ENCODE measurements at regions not wholly inside any gene's neighbourhood (a gene's known extent, or its start where the extent isn't known, plus 50 kb on each side); places are given as distances from the start of the nearest gene placed in this dataset.

DNA sequence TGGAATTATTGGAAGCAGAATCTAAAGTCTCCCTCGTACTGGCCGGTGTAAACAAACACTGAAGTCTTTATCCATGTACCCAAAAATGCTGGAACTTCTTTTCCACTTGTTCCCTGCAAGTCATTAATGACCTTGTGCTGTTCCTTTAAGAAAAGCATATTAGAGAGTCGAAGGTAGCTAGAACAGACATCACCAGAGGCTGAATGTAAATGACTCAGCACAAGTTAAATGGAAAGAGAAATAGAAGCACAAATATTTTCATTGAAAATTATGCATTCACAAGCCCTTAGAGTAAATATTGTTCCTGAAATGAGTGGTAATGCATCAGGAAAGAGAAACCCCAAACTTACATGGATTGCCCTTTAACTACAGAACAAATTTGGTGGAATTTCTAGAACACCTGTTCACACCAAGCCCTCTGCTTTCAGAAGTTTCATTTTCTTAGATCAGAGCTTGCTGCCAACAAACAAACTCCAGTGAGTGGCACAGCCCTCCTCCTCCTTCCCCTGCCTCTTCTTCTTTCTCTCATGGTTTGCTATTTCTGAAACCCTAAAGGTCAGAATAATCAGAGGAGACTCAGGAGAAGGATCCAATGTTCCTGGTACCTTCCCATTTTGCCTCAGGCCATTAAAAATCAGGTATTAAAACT, 264.3 kb downstream of the TXNL1 start:
- no peak for DNase-seq

- DNase-seq: no peak
Measured at GRCh38 chr18:56373601-56374000, 264.8 kb downstream of the TXNL1 start.

- DNase-seq: no peak
Measured at GRCh38 chr18:56368066-56368465, 270.3 kb downstream of the TXNL1 start.

DNA sequence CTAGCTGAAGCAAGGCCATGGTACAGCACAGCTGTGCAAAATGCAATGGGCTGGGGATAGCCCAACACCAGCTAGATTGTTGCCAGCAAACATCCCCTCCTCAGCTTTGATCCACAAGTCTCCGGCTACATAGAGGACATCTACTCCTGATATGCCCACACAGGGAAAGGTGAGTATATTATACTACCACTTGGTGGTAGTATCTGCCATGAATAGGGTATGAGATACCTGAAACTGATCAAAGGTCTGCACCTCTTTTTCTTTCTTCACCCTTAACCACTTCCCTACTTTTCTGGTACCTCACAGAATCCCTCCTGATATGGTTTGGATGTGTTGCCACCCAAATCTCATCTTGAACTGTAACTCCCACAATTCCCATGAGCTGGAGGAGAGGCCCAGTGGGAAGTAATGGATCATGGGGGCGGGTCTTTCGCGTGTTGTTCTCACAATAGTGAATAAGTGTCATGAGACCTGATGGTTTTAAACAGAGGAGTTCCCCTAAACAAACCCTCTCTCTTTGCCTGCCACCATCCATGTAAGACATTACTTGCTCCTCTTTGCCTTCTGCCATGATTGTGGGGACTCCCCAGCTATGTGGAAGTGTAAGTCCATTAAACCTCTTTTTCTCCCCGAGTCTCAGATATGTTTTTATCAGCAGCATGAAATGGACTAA, 279.6 kb downstream of the TXNL1 start:
- no peak for DNase-seq

DNA sequence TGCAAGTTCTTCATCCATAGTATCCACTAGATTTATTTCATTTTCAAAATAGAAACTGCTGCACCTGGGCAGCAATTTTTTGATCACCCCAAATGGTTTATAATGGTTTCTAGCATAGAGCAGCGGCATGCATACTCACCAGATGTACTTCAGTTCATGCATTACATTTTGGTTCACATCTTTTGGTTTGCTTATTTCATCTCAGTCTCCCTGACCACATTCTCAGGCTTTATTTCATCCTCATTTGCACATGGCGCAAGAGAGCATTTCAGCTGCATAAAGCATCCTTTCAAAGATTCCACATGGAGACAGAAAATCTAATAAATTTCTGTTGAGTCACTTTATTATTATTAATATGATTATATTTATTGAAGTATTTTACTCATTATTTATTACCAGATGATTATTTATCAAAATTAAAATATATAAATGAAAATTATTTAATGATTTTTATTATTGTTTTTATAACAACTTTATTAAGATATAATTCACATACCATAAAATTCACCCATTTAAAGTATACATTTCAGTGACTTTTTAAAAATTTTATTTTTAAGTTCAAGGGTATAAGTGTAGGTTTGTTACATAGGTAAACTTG, 284.6 kb downstream of the TXNL1 start:
- no peak for DNase-seq

- no peak for DNase-seq
Measured at GRCh38 chr18:56351911-56352500, 286.4 kb downstream of the TXNL1 start.

- DNase-seq: no peak
Measured at GRCh38 chr18:56337507-56337906, 300.9 kb downstream of the TXNL1 start.

DNA sequence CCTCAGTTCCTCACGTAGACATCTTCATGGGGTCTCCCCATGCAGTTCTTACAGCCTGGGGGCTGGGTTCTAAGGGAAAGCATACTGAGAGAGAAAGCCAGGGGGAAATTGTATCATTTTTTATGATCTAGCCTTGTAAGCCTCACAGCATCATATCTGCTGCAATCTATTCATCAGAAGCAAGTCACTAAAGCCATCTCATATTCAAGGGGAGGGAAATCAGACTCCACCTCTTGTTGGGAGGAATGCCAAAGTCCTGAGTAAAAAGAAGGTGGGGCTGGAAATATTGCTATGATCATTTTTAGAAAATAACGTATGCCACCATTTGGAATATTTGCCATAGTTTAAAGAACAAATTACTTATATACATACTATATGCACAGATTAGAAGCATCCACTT, 304.6 kb downstream of the TXNL1 start:
- no peak for DNase-seq

DNA sequence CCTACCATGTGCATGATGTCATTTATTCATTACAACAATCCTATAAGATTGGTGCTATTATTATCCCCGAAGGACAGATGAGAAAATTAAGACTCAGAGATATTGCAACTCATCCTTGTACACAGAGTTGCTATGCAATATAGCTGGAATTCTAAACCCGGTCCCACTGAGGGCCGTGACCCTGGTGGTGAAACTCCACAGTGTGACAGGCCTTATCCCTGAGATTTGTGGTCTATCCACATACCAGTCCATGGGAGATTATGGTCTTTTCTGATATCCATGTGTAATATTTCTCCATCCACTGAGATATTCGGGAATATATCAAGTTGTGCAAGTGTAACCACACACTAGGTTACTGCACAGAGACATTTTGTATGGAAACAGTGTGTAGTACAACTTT, 305.2 kb downstream of the TXNL1 start:
- DNase-seq: no peak

- no peak for DNase-seq
Measured at GRCh38 chr18:56332371-56332770, 306.0 kb downstream of the TXNL1 start.

DNA sequence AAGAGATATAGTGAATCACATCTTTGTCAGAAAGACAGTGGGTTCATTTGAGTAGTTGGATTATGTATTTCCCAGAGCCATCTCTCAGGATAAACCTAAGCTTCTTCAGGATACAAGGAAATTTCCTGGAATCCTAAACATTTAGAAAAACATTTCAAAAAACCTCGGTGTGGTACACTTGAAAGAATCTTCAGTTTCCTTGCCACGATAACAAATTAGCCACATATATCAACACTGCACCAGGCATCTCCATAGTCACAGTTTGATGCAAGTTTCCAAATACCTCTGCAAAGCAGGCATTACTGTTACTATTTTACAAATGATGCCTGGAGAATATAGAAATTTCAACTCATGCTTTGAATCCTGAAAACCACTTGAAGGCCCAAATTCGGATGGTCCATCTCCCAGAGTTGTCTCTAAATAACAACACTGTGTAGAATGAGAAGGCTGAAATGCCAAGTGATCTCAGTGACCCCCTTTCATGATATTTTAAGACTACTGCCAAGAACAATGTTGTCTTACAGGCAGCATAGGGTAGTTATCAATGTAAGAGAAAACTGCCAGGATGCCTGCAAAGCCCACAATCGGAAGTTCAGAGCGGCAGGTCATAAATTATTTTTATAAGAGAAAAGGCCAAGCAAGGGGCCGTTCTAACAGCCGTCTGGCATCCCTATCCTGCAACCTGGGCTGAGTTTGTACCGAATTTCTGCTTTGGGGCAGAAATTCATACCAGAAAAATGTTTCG, 307.9 kb downstream of the TXNL1 start:
- DNase-seq: peak; percentile 42

- no peak for DNase-seq
Measured at GRCh38 chr18:56329536-56329935, 308.9 kb downstream of the TXNL1 start.

DNA sequence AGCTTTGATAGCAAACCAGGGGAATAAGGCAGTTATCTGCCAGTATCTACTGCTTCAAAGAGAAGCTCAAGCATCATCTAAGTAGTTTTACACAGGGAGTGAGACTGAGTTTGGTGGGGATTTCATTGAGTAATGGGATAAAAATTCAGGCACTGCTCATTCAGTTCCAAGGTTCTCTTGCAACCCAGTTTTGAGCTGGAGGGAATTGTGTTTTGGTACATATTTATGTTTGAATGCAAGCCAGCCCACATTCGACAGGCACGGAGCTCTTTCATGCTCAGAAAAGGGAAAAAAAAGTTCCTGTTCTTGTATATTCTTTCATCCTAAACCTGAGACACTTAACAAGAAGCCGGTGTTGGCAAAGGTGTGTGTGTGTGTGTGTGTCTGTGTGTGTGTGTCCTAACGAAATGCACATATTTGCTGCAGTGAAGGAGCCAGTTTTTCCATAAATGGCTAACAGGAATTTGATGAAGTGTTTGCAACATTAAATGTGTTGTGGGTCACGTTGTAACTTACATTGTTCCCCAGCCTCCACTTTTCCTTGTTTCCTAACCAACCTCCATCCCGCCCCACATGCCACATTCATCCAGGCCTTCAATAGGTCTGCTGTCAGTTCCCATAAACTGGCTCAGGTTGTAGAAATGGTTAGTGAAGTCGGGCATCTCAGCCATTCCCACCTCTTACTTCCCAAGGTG, 311.1 kb downstream of the TXNL1 start:
- peak; percentile 70 for DNase-seq

DNA sequence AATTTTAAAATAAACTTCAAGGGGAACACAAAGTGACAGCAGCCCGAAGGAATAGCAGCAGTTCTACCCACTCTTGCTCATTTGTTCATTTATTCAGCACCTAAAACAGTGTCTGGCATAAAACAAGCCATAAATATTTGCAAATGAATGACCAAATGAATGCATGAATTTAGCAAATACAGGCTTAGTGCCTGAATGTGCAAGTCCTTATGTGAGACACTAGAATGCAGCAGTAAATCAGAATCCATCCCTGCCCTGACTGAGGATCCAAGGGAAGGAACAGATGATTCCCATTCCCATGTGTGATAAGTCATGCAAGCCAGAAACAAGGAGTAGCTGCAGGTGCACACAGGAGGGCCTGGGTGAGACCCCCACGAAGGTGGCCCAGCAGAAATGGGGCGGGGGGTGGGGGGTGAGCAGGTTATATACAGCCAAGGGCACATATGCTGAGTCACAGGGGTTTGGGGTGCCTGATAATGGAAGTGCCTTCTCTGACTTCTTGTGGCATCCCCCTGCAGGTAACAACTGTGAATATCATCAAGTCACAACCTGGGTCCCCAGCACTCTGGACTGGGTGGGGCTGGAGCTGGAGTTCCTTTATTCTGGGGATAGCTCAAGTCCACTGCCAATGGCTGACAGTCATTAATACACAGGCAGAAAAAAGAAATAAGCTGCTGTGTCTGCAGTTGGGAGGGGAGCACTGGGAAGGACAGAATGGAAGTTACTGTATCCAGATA, 311.9 kb downstream of the TXNL1 start:
- DNase-seq: no peak

DNA sequence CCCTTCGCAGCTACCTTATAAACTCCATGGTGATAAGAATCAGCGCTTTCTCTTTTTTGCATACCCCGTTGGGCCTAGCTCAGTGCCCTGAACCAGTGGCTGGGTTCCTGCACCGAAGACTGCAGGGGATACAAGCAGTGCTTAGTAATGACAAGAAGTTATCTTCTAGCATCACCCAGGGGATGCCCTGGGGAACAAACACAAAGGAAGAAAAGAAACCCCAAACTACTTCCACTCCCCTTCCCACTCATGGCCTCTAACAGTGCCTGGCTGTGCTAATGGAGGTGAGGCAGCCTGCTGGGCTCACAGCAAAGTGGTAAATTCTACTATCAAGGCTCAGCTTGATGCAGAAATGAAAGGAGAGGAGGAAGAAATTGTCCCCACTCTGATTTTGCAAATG, 314.7 kb downstream of the TXNL1 start:
- DNase-seq: no peak

DNA sequence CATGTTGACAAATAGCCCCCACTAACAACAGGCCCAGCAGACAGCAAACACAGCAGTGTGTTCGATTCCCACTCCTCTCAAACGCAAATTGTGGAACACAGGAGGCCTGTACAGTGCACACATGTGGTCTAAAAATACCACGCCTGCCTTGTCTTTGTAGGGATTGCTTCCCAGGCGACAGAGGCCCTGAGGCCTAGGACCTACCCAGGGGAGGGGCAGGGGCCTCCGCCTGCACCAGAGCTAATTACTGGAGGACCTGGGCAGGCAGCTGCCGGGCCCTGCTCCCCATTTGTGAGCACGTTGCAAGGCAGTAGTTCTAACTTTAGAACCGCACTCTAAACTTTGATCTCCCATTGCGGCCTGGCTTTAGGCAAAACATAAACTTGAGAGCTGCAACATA, 316.0 kb downstream of the TXNL1 start:
- DNase-seq: no peak

DNA sequence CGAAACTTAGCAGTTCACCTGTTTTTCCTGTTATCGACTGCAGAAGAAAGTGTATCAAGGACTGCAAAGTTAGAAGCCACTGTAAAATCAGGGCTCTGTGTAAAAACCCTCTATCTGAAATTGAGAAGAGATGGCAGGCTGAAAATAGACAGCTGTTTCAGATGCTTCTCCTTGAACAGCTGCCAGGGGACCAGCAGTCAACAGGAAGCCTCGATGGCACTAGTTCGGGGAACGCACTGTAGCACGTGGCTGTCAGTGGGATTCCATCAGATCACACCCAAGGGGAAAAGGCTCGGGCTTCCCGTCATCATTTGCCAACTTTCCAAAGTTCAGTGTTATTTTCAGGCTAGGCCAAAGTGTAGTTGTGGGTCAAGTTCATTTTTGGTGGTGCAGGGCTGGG, 316.9 kb downstream of the TXNL1 start:
- DNase-seq: no peak

DNA sequence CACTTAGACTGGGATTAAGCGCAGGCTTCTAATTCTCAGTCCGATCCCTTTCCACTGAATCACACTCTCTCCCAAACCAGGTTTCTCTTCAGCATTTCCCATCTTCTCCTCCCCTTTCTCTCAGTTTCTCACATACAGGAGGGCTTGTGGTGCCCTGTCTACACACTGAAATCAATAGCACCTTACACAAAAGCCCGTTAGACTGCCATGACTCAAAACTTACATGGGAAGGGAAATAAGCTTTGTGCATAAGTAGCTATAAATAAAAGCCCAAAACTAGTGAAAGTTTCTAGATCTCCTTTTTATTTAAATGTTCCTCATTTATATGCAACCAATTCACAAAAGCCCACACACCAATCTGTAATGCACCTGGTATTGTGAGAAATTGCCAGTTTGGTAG, 318.4 kb downstream of the TXNL1 start:
- no peak for DNase-seq

DNA sequence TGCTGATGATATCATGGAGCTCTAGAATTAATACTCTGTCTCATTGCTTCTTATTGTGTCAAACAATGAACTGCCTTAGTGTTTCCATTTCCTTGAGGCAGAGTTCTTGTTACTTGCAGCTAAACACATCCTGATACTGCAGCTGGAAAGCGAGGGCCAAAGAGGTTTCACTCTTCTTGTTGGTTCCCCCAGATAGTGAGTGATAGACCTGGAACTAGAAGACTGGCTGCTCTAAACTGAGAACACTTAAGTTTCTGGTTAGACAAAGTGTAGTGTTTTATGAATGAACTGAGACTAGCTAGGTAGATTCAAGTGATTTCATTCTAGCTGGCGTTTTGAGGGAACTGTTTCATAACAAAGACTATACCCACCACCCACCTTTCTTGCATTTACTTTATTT, 321.7 kb downstream of the TXNL1 start:
- no peak for DNase-seq

GRCh38 chr18:56315363-56315762, 323.0 kb downstream of the TXNL1 start:
- peak; percentile 82 for DNase-seq

DNA sequence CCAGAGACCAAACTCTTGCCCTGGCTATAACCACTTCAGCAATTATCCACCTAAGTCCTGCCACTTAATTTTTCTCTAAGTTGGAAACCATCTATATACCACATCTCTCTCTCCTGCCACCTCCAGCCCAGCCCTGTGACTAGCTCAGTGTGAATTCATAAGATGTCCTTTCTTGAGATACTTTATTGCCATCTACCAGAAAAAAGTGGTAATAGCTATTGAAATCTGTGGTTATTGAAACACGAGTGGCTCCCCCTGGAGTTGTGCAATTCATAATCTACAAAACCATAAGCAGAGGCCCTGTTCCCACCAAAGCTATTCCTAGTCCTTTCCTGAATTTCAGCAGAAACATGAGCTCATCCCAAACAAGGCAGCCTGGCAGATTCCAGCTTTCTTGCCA, 324.0 kb downstream of the TXNL1 start:
- peak; percentile 49 for DNase-seq

Measured in fibroblast of skin of right quadriceps (primary cell).